Fibroblast of lung (primary cell): ENCODE measurements at regions not wholly inside any gene's neighbourhood (a gene's known extent, or its start where the extent isn't known, plus 50 kb on each side); places are given as distances from the start of the nearest gene placed in this dataset.

Experiments used
- CTCF ChIP-seq, 2 donors: IDR thresholded peaks in 1 of 2; conservative IDR thresholded peaks in 1 of 2; 1 replicate in 1 of 2; 2 replicates in 1 of 2; pipeline ENCODE4 v1.5.1; 2011 to 2012; ENCODE audit warnings: low read length in 2 of 2, control low read depth in 1 of 2, inconsistent platforms in 1 of 2, low read depth in 1 of 2, mild to moderate bottlenecking in 1 of 2
- EZH2 ChIP-seq: IDR thresholded peaks from 2 replicates; pipeline ENCODE4 v1.5.1; 2012; ENCODE audit warnings: low read length, control low read depth, mild to moderate bottlenecking; ENCODE audit errors: missing control alignments

- no peak for TF ChIP-seq CTCF (conservative IDR thresholded peaks at IDR 0.05 in 1 of 2, IDR thresholded peaks at IDR 0.05 in 1 of 2; ENCODE audit: low read depth in 1 of 2, low read length in 2 of 2)
- TF ChIP-seq EZH2 = no peak
Measured at GRCh38 chr5:32996336-32996735, 285.2 kb downstream of the NPR3 start.
